SK-N-SH (cell line): ENCODE measurements at regions not wholly inside any gene's neighbourhood (a gene's known extent, or its start where the extent isn't known, plus 50 kb on each side); places are given as distances from the start of the nearest gene placed in this dataset.
A peak's percentile ranks its signal among the peaks of the same experiment; 100 is the strongest.

ENCODE experiments used
- CTCF ChIA-PET: fragments of 300-600, 350-600 bp; formaldehyde crosslinking; extraction: SDS; loops from one replicate; lab custom pipeline; 2021; lab: Yijun Ruan, JAX
- POLR2A ChIA-PET: fragments of 350-600 bp; sonication (Branson Sonifier 250); formaldehyde crosslinking; extraction: SDS; loops from one replicate; lab custom pipeline; 2020; ENCODE audit warnings: antibody characterized with exemption, inconsistent platforms; lab: Yijun Ruan, JAX
- DNase-seq: peaks from one replicate; pipeline ENCODE4 v3.0.0; 2012
- H2AFZ ChIP-seq: fragments of 200-600 bp; sonication (generic); 2 replicates; pipeline ENCODE4 v1.8.1; 2016; ENCODE audit warnings: antibody characterized with exemption, mild to moderate bottlenecking, low read depth
- H3F3A ChIP-seq: fragments of 200-600 bp; sonication (generic); replicated peaks from 2 replicates; pipeline ENCODE3; 2016; ENCODE audit warnings: antibody characterized with exemption, mild to moderate bottlenecking; ENCODE audit not compliant: insufficient read depth
- H3K27ac ChIP-seq, 2 experiments: fragments of 200-500 bp in 1 of 2; fragments of 200-600 bp in 1 of 2; sonication (Bioruptor generic) in 1 of 2; sonication (generic), shearing (Covaris generic) in 1 of 2; 2 replicates each; pipeline versions ENCODE4 v1.5.1 to v1.6.1; 2014 to 2016; ENCODE audit warnings: low read depth in 2 of 2, inconsistent platforms in 1 of 2, low read length in 1 of 2, mild to moderate bottlenecking in 1 of 2, mixed read lengths in 1 of 2
- H3K27me3 ChIP-seq: fragments of 200-600 bp; sonication (generic), shearing (Covaris generic); 2 replicates; pipeline ENCODE4 v1.6.1; 2016; ENCODE audit warnings: mixed run types; ENCODE audit not compliant: insufficient read depth
- H3K36me3 ChIP-seq, 2 experiments: fragments of 200-500 bp in 1 of 2; fragments of 200-600 bp in 1 of 2; sonication (Bioruptor generic) in 1 of 2; sonication (generic) in 1 of 2; replicated peaks in 1 of 2; 2 replicates each; pipeline versions ENCODE3 to v1.5.1; 2014 to 2016; ENCODE audit warnings: low read length in 1 of 2, mild to moderate bottlenecking in 1 of 2; ENCODE audit not compliant: insufficient read depth in 2 of 2, control insufficient read depth in 1 of 2
- H3K4me1 ChIP-seq, 2 experiments: fragments of 200-500 bp in 1 of 2; fragments of 200-600 bp in 1 of 2; sonication (Bioruptor generic) in 1 of 2; sonication (generic), shearing (Covaris generic) in 1 of 2; 2 replicates each; pipeline versions ENCODE4 v1.5.1 to v1.6.1; 2014 to 2016; ENCODE audit warnings: low read depth in 1 of 2, low read length in 1 of 2, mixed run types in 1 of 2; ENCODE audit not compliant: insufficient read depth in 2 of 2, control insufficient read depth in 1 of 2
- H3K4me2 ChIP-seq: fragments of 200-600 bp; sonication (generic), shearing (Covaris generic); 2 replicates; pipeline ENCODE4 v1.6.1; 2017; ENCODE audit warnings: mixed run types
- H3K4me3 ChIP-seq, 2 experiments: fragments of 200-500 bp in 1 of 2; fragments of 200-600 bp in 1 of 2; sonication (Bioruptor generic) in 1 of 2; sonication (generic), shearing (Covaris generic) in 1 of 2; 2 replicates each; pipeline versions ENCODE4 v1.5.1 to v1.8.1; 2014 to 2016; ENCODE audit warnings: low read depth in 2 of 2, inconsistent platforms in 1 of 2, low read length in 1 of 2, mild to moderate bottlenecking in 1 of 2, mixed read lengths in 1 of 2, moderate library complexity in 1 of 2
- H3K79me2 ChIP-seq: fragments of 200-600 bp; sonication (generic); 2 replicates; pipeline ENCODE4 v1.8.1; 2017; ENCODE audit warnings: mild to moderate bottlenecking; ENCODE audit not compliant: insufficient read depth
- H3K9ac ChIP-seq: fragments of 200-600 bp; sonication (generic); 2 replicates; pipeline ENCODE4 v1.6.1; 2017; ENCODE audit warnings: mixed run types
- H3K9me2 ChIP-seq: fragments of 200-600 bp; sonication (generic); 2 replicates; pipeline ENCODE4 v1.6.1; 2017; ENCODE audit warnings: mixed run types
- H3K9me3 ChIP-seq: fragments of 200-600 bp; sonication (generic); 2 replicates; pipeline ENCODE4 v1.6.1; 2017; ENCODE audit warnings: mixed run types, mild to moderate bottlenecking, moderate library complexity
- H4K20me1 ChIP-seq: fragments of 200-600 bp; sonication (generic); 2 replicates; pipeline ENCODE4 v1.6.1; 2017; ENCODE audit warnings: mild to moderate bottlenecking, mixed run types; ENCODE audit not compliant: insufficient read depth
- CHD2 ChIP-seq: fragments of 150-350 bp; IDR thresholded peaks from 2 replicates; pipeline ENCODE4 v1.6.1; 2018; ENCODE audit warnings: low read length; ENCODE audit not compliant: partially characterized antibody
- EZH2phosphoT487 ChIP-seq: fragments of 200-600 bp; sonication (generic); IDR thresholded peaks from 2 replicates; pipeline ENCODE4 v1.6.1; 2017; ENCODE audit warnings: low read depth, mixed run types, mild to moderate bottlenecking, antibody characterized with exemption, moderate library complexity, borderline replicate concordance
- FOSL2 ChIP-seq: IDR thresholded peaks from 2 replicates; pipeline ENCODE4 v1.4.0; 2012; ENCODE audit warnings: low read depth, mild to moderate bottlenecking, moderate library complexity, borderline replicate concordance
- FOXM1 ChIP-seq: IDR thresholded peaks from 2 replicates; pipeline ENCODE4 v1.4.0; 2012; ENCODE audit warnings: low read depth, mild to moderate bottlenecking
- JUND ChIP-seq: IDR thresholded peaks from 2 replicates; pipeline ENCODE4 v1.4.0; 2012
- MXI1 ChIP-seq: IDR thresholded peaks from 2 replicates; pipeline ENCODE4 v1.6.1; 2012; ENCODE audit warnings: mild to moderate bottlenecking, low read depth, low read length, improper control_type of control experiment
- NRF1 ChIP-seq: IDR thresholded peaks from 2 replicates; pipeline ENCODE4 v1.6.1; 2012; ENCODE audit warnings: low read depth, mild to moderate bottlenecking, low read length
- PBX3 ChIP-seq: IDR thresholded peaks from 2 replicates; pipeline ENCODE4; 2012
- POLR2AphosphoS5 ChIP-seq: IDR thresholded peaks from 2 replicates; pipeline ENCODE4 v1.6.1; 2012; ENCODE audit warnings: low read depth, low read length
- RFX5 ChIP-seq: IDR thresholded peaks from 2 replicates; pipeline ENCODE4 v1.6.1; 2012; ENCODE audit warnings: mild to moderate bottlenecking, improper control_type of control experiment, low read length
- TEAD4 ChIP-seq: IDR thresholded peaks from 2 replicates; pipeline ENCODE4 v1.4.0; 2012; ENCODE audit warnings: mild to moderate bottlenecking, borderline replicate concordance; ENCODE audit not compliant: insufficient read depth
- ZBTB33 ChIP-seq: IDR thresholded peaks from 2 replicates; pipeline ENCODE4 v1.4.0; 2012; ENCODE audit warnings: low read depth, borderline replicate concordance
- WGBS: methylation state at CpG from one replicate; pipeline ENCODE4 v1.1.6; 2017; ENCODE audit warnings: low lambda C conversion rate; 5-methylcytosine and 5-hydroxymethylcytosine counted together

- no peak for TF ChIP-seq ZBTB33
- TF ChIP-seq TEAD4, result no peak
Observed at GRCh38 chr13:73924607-73925006, 209.6 kb downstream of the KLF12 start (continued).

- Histone ChIP-seq H4K20me1 (no peaks in the 10 kb centered on the region), H3K36me3 (no peaks in the 10 kb centered on the region), H3K4me3 (no peak overlapping the region), H3K9me2 (no peaks in the 10 kb centered on the region), H3K27ac (peak overlapping the region; percentile 46 to 62), H3K4me2 (peak overlapping the region; percentile 38; the same call in 1 of the 2 replicates), H3K79me2 (peaks cover 5% of the 10 kb centered on the region), H3K4me1 (peaks cover 4 to 15% of the 10 kb centered on the region in 2 experiments; a peak in 3 of 4 replicates), H3F3A (peaks cover 5% of the 10 kb centered on the region), H3K27me3 (no peaks in the 10 kb centered on the region)
- 78% methylated on average over 2 of the region's 2 CpGs for WGBS
- POLR2A ChIA-PET, result no interaction called here
- DNase-seq, result peak; percentile 39
- TF ChIP-seq FOXM1 (no peak), EZH2phosphoT487 (no peak), MXI1 (no peak), RFX5 (no peak), PBX3 (0 out of 2 replicates have a peak, but pooled peaks have one; percentile 24), JUND (0 out of 2 replicates have a peak, but pooled peaks have one; percentile 21), CHD2 (no peak), POLR2AphosphoS5 (no peak), ZBTB33 (no peak), TEAD4 (no peak), FOSL2 (peak; percentile 50; the same call in 1 of the 2 replicates), NRF1 (no peak)
- TF ChIP-seq, all 33 proteins: peak for 3
- Histone ChIP-seq H3K9me3 (no peaks in the 10 kb centered on the region), H3K9ac (no peak overlapping the region), H2AFZ (no peak overlapping the region)
- CTCF ChIA-PET, result interaction anchor here (0.6 to 1.8 kb wide), 2 partner anchors 14 to 22 kb away, joined by 3 to 6 read pairs; no protein-coding TSS in a partner anchor
Observed at GRCh38 chr13:73922493-73923393, 211.5 kb downstream of the KLF12 start.
